SK-N-SH treated with all-trans-retinoic acid at 6 μM for 48 hours (cell line): ENCODE measurements at regions not wholly inside any gene's neighbourhood (a gene's known extent, or its start where the extent isn't known, plus 50 kb on each side); places are given as distances from the start of the nearest gene placed in this dataset.

Experiments
- ATAC-seq: fragments of 200-7000 bp; cut with Tn5 transposase; 3 replicates; pipeline ENCODE4 v1.9.1; 2020; ENCODE audit warnings: mild to moderate bottlenecking, moderate library complexity
- ARNTL ChIP-seq: fragments of 450-650 bp; formaldehyde crosslinking; IDR thresholded peaks from 2 replicates; pipeline ENCODE4 v1.5.0; 2020; ENCODE audit warnings: low read depth, mild to moderate bottlenecking, moderate library complexity, borderline replicate concordance
- BACH2 ChIP-seq: fragments of 250-450 bp; sonication (Bioruptor Pico); IDR thresholded peaks from 2 replicates; pipeline ENCODE4 v1.9.0; 2021; ENCODE audit warnings: mild to moderate bottlenecking, borderline replicate concordance
- CSDC2 ChIP-seq: fragments of 250-450 bp; sonication (Bioruptor Pico); IDR thresholded peaks from 2 replicates; pipeline ENCODE4 v1.5.0; 2020; ENCODE audit warnings: mild to moderate bottlenecking, moderate library complexity
- ESRRG ChIP-seq: fragments of 250-450 bp; sonication (Bioruptor Pico); IDR thresholded peaks from 2 replicates; pipeline ENCODE4 v1.6.1; 2021; ENCODE audit warnings: mild to moderate bottlenecking
- GLIS3 ChIP-seq: fragments of 250-450 bp; sonication (Bioruptor Pico); IDR thresholded peaks from 2 replicates; pipeline ENCODE4 v1.5.0; 2020; ENCODE audit warnings: mild to moderate bottlenecking, moderate library complexity
- ISL1 ChIP-seq: fragments of 250-450 bp; sonication (Bioruptor Pico); IDR thresholded peaks from 2 replicates; pipeline ENCODE4 v2.1.2; 2022; ENCODE audit warnings: mild to moderate bottlenecking, moderate library complexity
- OSR1 ChIP-seq: fragments of 250-450 bp; sonication (Bioruptor Pico); IDR thresholded peaks from 2 replicates; pipeline ENCODE4 v1.8.0; 2022; ENCODE audit warnings: moderate library complexity, mild to moderate bottlenecking, inconsistent platforms
- PPARA ChIP-seq: fragments of 250-450 bp; sonication (Bioruptor Pico); IDR thresholded peaks from 2 replicates; pipeline ENCODE4 v1.5.0; 2020; ENCODE audit warnings: mild to moderate bottlenecking, borderline replicate concordance
- RARB ChIP-seq: fragments of 250-450 bp; sonication (Bioruptor Pico); IDR thresholded peaks from 2 replicates; pipeline ENCODE4 v1.8.0; 2021; ENCODE audit warnings: mild to moderate bottlenecking, moderate library complexity
- SNAI2 ChIP-seq: fragments of 250-450 bp; sonication (Bioruptor Pico); IDR thresholded peaks from 2 replicates; pipeline ENCODE4 v1.5.0; 2020; ENCODE audit warnings: mild to moderate bottlenecking, moderate library complexity
- TCF4 ChIP-seq: fragments of 250-450 bp; sonication (Bioruptor Pico); IDR thresholded peaks from 2 replicates; pipeline ENCODE4 v1.8.0; 2021; ENCODE audit warnings: mild to moderate bottlenecking, moderate library complexity, borderline replicate concordance
- TOX ChIP-seq: fragments of 250-450 bp; sonication (Bioruptor Pico); IDR thresholded peaks from 2 replicates; pipeline ENCODE4 v1.8.0; 2021; ENCODE audit warnings: mild to moderate bottlenecking, moderate library complexity, borderline replicate concordance
- ZC3H10 ChIP-seq: fragments of 250-450 bp; sonication (Bioruptor Pico); IDR thresholded peaks from 2 replicates; pipeline ENCODE4 v1.5.1; 2021; ENCODE audit warnings: mild to moderate bottlenecking, moderate library complexity
- ZFP3 ChIP-seq: fragments of 250-450 bp; sonication (Bioruptor Pico); IDR thresholded peaks from 2 replicates; pipeline ENCODE4 v1.5.0; 2020; ENCODE audit warnings: mild to moderate bottlenecking, moderate library complexity
- ZFP30 ChIP-seq: fragments of 450-650 bp; formaldehyde crosslinking; IDR thresholded peaks from 2 replicates; pipeline ENCODE4 v1.5.0; 2022; ENCODE audit warnings: mild to moderate bottlenecking, moderate library complexity
- ZNF565 ChIP-seq: fragments of 450-650 bp; formaldehyde crosslinking; conservative IDR thresholded peaks from 2 replicates; pipeline ENCODE4 v1.5.0; 2020; ENCODE audit warnings: low read depth, mild to moderate bottlenecking, moderate library complexity
- ZNF70 ChIP-seq: fragments of 450-650 bp; formaldehyde crosslinking; IDR thresholded peaks from 2 replicates; pipeline ENCODE4 v1.5.0; 2020; ENCODE audit warnings: mild to moderate bottlenecking, moderate library complexity
- ZNF8 ChIP-seq: fragments of 450-650 bp; formaldehyde crosslinking; IDR thresholded peaks from 2 replicates; pipeline ENCODE4 v1.5.0; 2020; ENCODE audit warnings: mild to moderate bottlenecking, moderate library complexity
- TF ChIP-seq, protein P1 (sequence below): fragments of 250-450 bp; sonication (Bioruptor Pico); IDR thresholded peaks from 2 replicates; pipeline ENCODE4 v1.8.0; 2020; ENCODE audit warnings: mild to moderate bottlenecking, moderate library complexity, borderline replicate concordance
- TF ChIP-seq, protein P2 (sequence below): fragments of 250-450 bp; sonication (Bioruptor Pico); IDR thresholded peaks from 2 replicates; pipeline ENCODE4 v1.5.1; 2021; ENCODE audit warnings: mild to moderate bottlenecking, moderate library complexity
- TF ChIP-seq, protein P3 (sequence below): fragments of 250-450 bp; sonication (Bioruptor Pico); IDR thresholded peaks from 2 replicates; pipeline ENCODE4 v1.8.0; 2021; ENCODE audit warnings: low read depth, mild to moderate bottlenecking, moderate library complexity, borderline replicate concordance
- TF ChIP-seq, protein P4 (sequence below): fragments of 250-450 bp; sonication (Bioruptor Pico); IDR thresholded peaks from 2 replicates; pipeline ENCODE4 v1.5.1; 2020; ENCODE audit warnings: low read depth, mild to moderate bottlenecking, moderate library complexity

DNA sequence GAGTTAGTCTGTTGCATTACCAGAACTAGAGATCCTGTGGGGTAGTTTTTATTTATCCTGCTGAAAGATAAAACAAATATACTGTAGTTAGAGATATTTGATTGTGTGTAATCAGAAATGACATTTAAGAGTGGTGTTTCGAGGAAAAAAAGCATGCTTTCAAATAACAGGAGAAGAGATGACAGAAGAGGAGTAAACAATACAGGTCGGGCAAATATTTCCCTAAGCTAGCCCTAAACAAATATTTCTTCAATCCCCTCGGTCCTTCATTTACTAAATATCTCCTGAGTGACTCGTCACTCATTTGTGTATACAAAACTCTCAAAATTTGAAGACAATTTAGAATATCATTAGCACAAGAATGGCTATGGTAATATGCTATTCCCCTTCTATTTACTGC, 219.7 kb upstream of the FERD3L start:
- ATAC-seq = no peak
- TF ChIP-seq BACH2 (CRISPR knock-in tag) (no peak), SNAI2 (CRISPR knock-in tag) (no peak), ISL1 (CRISPR knock-in tag) (no peak), TOX (CRISPR knock-in tag) (no peak), ZFP3 (CRISPR knock-in tag) (no peak), ZNF8 (CRISPR knock-in tag) (no peak), ESRRG (CRISPR knock-in tag) (no peak), ZNF70 (CRISPR knock-in tag) (no peak), PPARA (CRISPR knock-in tag) (no peak), ZNF565 (CRISPR knock-in tag) (no peak), RARB (CRISPR knock-in tag) (no peak), CSDC2 (CRISPR knock-in tag) (no peak), TCF4 (CRISPR knock-in tag) (no peak), ZFP30 (CRISPR knock-in tag) (no peak)
- TF ChIP-seq, protein P1, sequence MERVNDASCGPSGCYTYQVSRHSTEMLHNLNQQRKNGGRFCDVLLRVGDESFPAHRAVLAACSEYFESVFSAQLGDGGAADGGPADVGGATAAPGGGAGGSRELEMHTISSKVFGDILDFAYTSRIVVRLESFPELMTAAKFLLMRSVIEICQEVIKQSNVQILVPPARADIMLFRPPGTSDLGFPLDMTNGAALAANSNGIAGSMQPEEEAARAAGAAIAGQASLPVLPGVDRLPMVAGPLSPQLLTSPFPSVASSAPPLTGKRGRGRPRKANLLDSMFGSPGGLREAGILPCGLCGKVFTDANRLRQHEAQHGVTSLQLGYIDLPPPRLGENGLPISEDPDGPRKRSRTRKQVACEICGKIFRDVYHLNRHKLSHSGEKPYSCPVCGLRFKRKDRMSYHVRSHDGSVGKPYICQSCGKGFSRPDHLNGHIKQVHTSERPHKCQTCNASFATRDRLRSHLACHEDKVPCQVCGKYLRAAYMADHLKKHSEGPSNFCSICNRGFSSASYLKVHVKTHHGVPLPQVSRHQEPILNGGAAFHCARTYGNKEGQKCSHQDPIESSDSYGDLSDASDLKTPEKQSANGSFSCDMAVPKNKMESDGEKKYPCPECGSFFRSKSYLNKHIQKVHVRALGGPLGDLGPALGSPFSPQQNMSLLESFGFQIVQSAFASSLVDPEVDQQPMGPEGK = no peak
- TF ChIP-seq, protein P2, sequence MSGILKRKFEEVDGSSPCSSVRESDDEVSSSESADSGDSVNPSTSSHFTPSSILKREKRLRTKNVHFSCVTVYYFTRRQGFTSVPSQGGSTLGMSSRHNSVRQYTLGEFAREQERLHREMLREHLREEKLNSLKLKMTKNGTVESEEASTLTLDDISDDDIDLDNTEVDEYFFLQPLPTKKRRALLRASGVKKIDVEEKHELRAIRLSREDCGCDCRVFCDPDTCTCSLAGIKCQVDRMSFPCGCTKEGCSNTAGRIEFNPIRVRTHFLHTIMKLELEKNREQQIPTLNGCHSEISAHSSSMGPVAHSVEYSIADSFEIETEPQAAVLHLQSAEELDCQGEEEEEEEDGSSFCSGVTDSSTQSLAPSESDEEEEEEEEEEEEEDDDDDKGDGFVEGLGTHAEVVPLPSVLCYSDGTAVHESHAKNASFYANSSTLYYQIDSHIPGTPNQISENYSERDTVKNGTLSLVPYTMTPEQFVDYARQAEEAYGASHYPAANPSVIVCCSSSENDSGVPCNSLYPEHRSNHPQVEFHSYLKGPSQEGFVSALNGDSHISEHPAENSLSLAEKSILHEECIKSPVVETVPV (CRISPR knock-in tag) = no peak
- TF ChIP-seq, protein P3, sequence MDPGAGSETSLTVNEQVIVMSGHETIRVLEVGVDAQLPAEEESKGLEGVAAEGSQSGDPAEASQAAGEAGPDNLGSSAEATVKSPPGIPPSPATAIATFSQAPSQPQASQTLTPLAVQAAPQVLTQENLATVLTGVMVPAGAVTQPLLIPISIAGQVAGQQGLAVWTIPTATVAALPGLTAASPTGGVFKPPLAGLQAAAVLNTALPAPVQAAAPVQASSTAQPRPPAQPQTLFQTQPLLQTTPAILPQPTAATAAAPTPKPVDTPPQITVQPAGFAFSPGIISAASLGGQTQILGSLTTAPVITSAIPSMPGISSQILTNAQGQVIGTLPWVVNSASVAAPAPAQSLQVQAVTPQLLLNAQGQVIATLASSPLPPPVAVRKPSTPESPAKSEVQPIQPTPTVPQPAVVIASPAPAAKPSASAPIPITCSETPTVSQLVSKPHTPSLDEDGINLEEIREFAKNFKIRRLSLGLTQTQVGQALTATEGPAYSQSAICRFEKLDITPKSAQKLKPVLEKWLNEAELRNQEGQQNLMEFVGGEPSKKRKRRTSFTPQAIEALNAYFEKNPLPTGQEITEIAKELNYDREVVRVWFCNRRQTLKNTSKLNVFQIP = no peak
- TF ChIP-seq, protein P4, sequence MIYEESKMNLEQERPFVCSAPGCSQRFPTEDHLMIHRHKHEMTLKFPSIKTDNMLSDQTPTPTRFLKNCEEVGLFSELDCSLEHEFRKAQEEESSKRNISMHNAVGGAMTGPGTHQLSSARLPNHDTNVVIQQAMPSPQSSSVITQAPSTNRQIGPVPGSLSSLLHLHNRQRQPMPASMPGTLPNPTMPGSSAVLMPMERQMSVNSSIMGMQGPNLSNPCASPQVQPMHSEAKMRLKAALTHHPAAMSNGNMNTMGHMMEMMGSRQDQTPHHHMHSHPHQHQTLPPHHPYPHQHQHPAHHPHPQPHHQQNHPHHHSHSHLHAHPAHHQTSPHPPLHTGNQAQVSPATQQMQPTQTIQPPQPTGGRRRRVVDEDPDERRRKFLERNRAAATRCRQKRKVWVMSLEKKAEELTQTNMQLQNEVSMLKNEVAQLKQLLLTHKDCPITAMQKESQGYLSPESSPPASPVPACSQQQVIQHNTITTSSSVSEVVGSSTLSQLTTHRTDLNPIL (CRISPR knock-in tag) = no peak
- TF ChIP-seq, all 23 proteins: peak for 0

DNA sequence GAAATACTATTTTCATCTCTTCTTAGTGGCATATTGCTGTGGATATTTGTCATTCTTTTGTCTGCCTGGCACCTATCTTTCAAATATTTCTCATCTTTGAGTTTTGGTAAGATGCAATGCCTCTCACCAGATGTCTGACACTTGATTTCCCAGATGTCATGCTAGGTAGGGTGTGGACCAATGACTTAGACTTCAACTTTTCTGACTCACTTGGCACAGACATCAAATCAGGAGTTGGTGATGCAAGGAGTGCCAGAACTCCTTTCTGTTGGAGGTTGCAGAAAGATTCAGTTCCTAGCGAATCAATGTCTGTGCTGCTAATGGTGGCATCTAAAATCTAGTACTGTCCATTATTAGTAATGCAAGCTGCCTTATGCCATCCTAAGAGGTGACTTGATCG, 216.9 kb upstream of the FERD3L start:
- TF ChIP-seq ISL1 (CRISPR knock-in tag) (no peak), TOX (CRISPR knock-in tag) (no peak), ARNTL (no peak), PPARA (CRISPR knock-in tag) (no peak), BACH2 (CRISPR knock-in tag) (no peak), ZNF70 (CRISPR knock-in tag) (no peak), TCF4 (CRISPR knock-in tag) (no peak), CSDC2 (CRISPR knock-in tag) (no peak), ZFP3 (CRISPR knock-in tag) (no peak), ZNF565 (CRISPR knock-in tag) (no peak), SNAI2 (CRISPR knock-in tag) (no peak), ZFP30 (CRISPR knock-in tag) (no peak), OSR1 (no peak), ZNF8 (CRISPR knock-in tag) (no peak), GLIS3 (no peak), RARB (CRISPR knock-in tag) (no peak), ZC3H10 (no peak), ESRRG (CRISPR knock-in tag) (no peak)
- TF ChIP-seq, protein P2 (CRISPR knock-in tag) = no peak
- TF ChIP-seq, protein P3 = no peak
- no peak for ATAC-seq
